GM19397 (cell line): ENCODE measurements at regions not wholly inside any gene's neighbourhood (a gene's known extent, or its start where the extent isn't known, plus 50 kb on each side); places are given as distances from the start of the nearest gene placed in this dataset.
"Not testable (repeated sequence)": the region's sequence is repeated elsewhere in the genome, so short reads cannot be mapped to it uniquely, and the experiment has no call there.

Source experiments
- ATAC-seq: cut with Tn5 transposase; IDR thresholded peaks from one replicate; pipeline ENCODE4 v1.9.1; 2021; ENCODE audit warnings: mild to moderate bottlenecking, moderate library complexity; ENCODE audit not compliant: unreplicated experiment

DNA sequence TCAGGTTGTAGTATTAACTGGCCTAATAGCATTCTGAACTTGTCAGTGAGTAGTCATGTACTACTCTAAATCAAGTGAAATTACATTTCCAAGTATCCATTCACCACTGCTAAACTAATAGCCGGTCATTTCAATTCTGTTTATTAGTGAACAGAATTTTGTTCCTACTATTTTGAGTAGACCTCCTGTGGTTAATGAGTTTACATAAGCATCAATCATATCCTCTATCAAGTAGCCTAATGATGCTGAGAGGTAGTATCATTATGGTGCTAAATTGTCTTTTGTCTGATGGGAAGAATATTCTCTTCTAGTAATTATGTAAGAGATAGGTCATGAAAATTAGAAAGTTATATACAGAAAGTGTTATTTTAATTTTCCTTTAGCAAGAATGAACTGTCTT is 602.8 kb downstream of the KCNT2 start:
- ATAC-seq = no peak

DNA sequence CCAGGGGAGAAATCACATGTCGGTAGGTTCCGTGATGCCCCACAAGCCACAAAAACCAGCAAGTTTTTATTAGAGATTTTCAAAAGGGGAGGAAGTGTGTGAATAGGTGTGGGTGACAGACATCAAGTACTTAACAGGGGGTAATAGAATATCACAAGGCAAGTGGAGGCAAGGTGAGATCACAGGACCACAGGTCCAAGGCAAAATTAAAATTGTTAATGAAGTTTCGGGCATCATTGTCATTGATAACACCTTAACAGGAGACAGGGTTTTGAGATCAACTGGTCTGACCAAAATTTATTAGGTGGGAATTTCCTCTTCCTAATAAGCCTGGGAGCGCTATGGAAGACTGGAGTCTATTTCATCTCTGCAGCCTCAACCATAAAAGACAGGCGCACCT is 603.9 kb downstream of the KCNT2 start:
- ATAC-seq = not testable (repeated sequence)

DNA sequence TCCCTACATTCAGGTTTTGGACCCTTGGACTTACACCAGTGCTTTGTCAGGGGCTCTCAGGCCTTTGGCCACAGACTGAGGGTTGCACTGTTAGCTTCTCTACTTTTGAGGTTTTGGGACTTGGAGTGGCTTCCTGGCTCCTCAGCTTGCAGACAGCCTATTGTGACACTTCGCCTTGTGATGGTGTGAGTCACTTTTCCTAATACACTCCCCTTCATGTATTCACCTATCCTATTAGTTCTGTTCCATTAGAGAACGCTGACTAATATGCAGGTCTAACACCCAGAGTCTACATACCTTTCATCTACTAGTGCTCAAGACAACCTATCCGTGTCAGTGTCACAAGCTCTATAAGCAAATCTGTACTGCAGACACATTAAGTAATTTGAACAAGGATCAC is 605.3 kb downstream of the KCNT2 start:
- ATAC-seq = no peak

DNA sequence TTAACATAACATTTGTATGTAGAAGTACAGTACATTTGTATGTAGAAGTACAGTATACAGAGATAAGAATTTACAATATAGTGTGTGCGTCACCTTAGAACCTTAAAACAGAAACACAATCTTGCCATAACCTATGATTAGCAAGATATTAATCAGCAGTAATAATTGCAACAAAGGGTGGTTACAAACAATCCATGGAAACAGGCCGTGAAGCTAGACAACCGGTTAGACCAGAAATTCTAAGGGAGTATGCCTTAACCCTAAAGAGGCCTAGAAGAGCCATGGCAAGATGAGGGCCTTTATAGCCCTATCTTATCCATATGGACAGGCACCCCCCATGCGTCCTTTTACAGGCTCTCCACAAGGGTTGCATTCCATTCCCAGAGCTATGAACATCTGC is 605.9 kb downstream of the KCNT2 start:
- not testable (repeated sequence) for ATAC-seq

DNA sequence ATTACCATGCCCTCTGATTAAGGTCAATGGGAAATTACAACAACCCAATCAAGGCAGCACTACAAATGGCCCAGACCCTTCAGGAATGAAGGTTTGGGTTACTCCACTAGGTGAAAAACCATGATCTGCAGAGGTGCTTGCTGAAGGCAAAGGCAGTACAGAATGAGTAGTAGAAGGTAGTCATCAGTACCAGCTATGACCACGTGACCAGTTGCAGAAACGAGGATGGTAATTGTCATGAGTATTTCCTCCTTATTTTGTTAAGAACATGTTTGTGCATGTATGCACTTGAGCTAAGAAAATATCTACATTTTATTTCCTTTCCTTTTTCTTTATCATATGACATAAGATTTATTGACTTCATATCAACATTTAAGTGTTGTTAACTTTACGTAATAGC is 607.1 kb downstream of the KCNT2 start:
- ATAC-seq = no peak

DNA sequence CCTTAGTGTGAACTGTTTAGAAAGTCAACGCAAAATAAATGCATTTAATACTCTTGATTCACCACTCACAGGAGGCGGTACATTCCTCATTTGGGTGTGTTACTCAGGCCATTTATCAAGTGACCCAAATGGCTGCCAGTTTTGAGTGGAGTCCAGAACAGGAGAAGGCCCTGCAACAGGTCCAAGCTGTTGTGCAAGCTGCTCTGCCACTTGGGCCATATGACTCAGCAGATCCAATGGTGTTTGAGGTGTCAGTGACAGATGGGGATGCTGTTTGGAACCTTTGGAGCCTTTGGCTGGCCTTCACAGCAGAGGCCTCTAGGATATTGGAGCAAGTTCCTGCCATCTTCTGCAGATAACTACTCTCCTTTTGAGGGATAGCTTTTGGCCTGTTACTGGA is 609.2 kb downstream of the KCNT2 start:
- ATAC-seq = no peak

DNA sequence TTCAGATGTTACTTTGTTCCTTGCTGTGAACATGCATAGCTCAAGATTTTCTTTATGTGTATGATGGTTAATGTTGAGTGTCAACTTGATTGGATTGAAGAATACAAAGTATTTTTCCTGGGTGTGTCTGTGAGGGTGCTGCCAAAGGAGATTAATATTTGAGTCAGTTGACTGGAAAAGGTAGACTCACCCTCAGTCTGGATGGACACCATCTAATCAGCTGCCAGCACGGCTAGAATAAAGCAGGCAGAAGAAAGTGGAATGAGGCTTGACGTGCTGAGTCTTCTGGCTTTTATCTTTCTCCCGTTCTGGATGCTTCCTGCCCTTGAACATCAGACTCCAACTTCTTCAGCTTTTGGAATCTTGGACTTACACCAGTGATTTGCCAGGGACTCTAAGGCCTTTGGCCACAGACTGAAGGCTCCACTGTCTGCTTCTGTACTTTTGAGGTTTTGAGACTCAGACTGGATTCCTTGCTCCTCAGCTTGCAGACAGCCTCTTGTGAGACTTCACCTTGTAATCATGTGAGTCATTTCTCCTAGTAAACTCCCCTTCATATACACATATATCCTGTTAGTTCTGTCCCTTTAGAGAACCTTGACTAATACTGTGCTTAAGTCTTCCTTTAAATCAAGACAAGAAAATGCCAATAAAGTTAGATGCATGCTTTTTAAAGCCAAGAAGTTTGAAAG is 626.6 kb downstream of the KCNT2 start:
- ATAC-seq = no peak

DNA sequence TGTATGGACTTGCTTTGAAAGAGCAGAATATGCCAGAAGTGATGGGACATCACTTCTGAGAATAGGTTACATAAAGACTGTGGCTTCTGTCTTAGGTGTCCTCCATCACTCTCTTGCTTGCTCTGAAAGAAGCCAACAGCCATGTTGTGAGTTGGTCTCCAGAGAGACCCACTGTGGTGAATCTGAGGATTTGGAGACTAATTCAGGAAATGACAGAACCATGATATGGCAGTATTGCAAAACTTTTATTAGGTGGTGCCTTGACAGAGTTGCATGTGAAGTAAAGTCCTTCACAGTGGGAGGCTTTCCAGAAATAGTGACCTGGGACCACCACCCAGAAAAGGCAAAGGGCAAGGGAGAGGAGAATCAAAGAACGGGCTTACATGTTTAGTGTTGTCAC is 628.6 kb downstream of the KCNT2 start:
- no peak for ATAC-seq

DNA sequence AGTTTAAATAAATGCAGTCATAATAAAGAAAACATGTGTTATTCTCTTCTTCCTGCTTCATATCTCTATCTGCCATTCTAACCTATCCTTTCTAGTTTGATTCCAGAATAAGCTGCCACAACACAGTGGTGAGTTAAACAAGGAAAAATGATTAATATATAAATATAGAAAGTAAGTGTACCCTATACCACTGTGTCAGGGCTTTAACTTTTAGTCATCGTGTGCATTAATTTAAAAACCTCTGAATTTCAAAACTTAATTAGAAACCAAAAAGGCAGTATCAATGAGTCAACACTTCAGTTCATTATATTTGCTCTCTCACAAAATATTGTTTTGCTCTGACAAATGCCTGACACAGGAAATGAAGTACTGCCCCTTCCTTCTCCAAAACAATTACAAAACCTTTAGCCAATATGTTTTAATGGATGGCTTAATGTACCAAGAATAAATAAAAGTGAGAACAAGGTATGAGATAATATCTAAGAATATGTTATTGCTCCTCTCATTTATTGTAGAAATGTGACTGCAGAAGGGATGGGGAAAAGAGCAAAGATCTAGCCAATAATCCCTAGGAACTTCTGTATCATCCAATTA is 634.8 kb downstream of the KCNT2 start:
- ATAC-seq = no peak

DNA sequence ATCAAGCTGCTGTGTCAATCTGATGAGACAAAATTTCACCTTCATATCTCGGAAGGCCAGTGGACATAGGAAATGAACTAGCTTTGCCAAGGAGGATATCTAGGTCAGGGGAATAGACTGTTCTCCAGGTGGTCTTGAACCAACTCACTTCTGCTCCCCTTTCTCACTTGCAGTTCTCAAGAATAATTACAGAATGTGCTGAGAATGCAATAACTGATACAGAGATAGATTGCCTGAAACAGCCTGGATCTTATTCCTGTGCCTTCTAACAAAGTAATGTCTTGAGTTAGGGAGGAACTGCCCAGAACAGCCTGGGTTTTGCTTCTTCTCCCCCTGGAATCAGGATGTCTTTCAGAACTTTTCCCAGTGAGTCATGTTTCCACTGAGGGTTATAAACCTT is 636.7 kb downstream of the KCNT2 start:
- no peak for ATAC-seq

DNA sequence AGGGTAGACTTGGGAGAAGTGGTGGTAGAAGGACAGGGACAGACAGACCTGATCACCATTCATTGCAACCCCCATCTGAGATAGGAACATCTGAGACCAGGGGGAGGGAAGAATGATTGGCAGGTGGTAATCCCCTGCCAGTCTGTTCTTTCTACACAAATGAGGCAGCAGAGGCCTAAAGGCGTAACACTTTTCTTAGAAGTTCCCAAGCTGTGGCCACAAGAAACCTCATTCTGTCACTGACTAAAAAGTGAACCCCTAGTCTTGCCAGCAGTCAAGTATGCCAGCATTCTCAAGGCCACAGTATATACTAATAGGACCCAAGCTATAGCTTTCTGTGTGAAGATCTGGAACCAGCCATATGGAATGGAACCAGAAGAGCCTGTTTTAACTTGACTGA is 638.0 kb downstream of the KCNT2 start:
- ATAC-seq = no peak

DNA sequence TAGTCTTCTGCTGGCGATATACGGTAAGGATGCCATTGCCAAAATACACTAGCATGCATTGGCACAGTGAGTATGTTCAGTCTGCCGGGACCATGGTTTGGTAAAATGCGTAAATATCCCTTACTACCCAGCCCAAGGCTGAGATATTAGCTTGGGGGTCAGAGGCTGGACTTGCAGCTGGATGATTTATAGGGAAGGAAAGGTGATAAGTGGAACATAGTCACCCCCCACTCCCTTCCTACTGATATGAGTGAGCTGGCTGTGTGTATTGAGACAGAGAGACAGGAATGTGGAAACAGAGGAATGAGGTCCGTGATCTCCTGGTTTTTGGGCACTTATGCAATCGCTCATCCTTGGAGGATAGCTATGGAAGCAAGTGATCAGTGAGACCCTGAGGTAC is 642.8 kb downstream of the KCNT2 start:
- no peak for ATAC-seq

DNA sequence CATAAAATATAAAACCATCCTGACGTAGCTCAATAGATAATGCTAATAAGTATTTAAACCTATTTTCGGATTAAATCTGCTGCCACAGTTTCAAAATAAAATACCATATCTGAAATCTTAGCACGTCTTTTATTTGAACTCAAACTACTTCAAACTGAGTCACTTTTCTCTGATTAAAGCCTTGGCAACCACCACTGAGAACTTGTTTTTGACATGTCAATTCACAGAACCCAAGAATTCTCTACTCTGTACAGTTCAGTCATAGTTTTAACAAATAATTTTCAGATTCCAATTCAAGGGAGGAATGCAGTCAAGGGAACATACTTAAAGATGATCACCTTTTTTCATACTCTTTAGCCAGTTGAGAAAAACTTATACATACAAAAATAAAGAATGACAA is 643.2 kb downstream of the KCNT2 start:
- no peak for ATAC-seq

DNA sequence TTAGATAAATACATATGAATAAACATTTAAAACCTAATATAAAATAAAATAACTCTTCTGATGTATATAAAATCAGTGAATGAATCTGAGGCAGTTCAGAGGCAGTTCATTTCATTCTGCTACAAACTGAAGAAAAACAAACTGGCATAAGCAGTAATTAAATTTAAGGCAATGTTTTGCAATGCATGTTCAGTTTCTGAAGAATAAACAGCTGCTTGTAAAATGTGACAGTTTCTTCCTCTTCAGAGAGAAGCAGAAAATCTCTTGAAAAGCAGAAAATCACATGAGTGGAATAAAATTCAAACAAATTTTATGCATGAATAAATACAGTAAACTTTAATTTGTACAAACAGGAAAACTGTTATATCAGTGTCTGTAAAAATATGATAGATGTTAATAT is 643.7 kb downstream of the KCNT2 start:
- ATAC-seq = no peak

DNA sequence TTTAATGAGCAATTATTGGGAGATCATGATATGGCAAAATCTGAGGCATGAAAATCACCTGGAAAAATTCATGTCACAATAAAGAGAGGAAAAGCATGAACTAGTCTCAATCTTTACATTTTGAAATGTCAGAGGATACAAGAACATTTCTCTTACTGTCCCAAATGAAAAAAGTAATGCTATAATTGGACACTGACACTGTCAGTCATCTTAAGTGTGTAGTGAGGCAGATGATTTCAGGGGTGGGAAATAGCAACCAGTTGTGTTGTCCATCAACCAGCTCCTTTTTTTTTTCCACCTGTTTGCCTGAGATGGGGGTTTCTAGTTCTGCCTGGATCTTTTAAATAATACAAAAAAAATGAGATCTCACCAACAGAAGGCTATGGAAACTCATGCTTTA is 646.2 kb downstream of the KCNT2 start:
- no peak for ATAC-seq

DNA sequence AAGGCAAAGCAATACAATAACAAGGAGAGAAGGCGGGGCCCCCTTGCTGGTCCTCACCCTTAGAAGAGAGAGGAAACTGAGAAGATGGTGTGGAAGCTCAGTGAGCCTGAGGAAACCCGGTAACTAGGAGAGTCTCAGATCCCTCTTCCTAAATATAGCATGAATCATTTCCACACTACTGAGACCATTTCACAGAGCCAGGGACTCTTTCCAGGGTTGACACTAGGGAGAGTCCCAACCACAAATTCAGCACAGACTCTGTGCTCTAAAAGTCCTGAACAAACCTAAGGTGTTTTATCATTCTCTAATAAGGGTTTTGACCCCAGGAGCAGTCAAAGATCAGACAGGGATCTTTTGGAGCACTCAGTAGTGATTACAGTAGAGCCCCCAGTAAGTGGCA is 647.7 kb downstream of the KCNT2 start:
- no peak for ATAC-seq

DNA sequence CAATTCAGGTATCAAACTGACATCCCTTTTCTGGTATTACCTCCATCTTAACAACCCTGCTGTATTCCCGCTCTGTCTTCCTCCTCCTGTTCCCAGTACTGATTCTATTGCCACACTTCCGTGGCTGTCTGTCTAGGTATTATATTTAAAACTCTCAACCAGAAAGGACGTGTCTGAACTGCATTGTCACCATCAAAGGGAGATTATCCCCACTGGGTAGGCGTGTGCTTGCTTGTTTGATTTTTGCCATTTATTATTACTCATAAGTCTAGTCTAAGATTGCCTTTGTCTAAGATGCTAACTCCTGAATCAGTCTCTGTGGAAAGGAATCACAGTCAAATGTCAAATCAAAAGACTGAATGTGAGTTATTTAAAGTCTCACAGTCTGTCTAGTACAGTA is 650.1 kb downstream of the KCNT2 start:
- no peak for ATAC-seq

DNA sequence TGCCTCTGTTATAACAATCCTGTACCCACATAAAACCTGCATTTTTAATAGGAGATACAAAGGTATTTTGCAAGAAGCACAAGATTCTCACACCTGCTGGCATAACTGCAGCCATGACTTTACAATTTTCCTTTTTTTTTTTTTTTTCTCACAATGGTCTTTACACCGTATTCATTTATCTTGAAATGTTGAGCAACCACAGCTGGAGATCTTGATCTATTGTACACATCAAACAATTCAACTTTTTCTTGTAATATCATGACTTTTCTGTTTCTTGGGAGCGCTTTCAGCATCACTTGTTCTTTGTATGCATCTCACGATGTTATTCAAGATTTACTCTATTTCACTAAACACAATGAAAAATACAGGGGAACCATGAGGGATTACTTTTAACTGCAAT is 651.4 kb downstream of the KCNT2 start:
- ATAC-seq = no peak

DNA sequence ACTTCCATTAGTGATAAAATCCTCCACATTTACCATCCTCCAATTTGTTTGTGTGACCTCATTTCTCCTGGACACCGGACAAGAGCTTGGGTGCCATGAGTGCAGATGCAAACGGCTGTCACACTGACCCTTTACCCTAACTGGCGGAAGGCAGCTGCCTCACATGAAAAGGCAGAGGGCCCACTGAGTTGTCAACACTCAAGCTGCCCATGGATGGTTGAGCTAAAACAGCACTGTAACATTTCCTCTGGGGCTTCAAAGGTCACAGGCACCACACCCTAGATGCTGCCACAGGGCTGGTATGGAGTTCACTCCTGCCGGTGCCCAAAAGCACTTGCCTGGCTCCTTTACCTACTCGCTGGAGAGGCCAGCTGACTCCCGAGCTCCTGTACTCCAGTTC is 653.4 kb downstream of the KCNT2 start:
- ATAC-seq = no peak

DNA sequence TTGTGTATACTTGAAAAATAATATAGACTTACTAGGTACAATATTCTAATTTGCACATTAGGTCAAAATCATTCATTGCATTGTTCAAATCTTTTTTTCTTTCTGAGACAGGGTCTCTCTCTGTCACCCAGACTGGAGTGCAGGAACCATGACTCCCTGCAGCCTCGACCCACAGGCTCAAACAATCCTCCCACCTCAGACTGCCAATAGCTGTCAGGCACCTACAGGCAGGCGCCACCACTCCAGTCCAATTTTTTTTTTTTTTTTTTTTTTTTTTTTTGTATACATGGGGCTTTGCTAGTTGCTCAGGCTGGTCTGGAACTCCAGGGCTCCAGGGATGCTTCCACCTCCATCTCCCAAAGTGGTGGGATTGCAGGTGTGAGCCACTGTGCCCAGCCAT is 656.9 kb downstream of the KCNT2 start:
- no peak for ATAC-seq

DNA sequence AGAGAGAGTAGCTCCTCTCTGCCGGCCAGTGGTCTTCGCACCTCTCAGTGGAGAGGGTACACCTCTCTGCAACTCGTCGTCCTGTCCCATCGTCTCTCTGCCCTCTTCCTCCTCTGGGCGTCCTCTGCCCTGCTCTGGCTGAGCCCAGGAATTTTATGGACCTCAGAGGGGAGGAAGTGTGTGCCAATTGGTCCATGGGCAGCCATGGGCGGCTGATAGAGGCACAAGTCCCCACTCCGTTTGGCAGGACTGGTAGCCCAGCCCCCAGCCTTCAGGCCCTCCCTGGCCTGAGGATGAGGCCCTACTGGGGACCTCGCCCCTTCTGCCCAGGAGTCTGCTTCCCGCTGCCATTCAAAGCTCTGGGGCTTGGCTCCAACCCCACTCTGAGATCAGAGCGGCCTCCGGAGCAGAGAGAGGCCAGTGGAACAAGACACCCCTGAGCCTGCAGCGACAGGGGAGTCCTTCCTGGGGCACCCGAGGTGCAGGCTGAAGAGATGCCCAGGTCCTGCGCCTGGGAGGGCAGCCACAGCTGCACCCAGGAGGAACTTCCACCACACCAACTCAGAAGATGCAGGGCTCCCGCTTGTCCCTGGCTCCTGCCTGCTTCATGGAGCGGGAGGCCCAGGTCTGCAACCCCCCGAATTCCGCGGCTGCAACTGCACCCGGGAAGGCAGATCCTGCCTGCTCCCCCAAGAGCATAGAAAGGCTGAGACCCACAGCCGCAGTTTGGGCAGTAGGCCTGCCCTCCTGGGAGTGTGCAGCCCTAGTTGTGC is 659.9 kb downstream of the KCNT2 start:
- no peak for ATAC-seq

DNA sequence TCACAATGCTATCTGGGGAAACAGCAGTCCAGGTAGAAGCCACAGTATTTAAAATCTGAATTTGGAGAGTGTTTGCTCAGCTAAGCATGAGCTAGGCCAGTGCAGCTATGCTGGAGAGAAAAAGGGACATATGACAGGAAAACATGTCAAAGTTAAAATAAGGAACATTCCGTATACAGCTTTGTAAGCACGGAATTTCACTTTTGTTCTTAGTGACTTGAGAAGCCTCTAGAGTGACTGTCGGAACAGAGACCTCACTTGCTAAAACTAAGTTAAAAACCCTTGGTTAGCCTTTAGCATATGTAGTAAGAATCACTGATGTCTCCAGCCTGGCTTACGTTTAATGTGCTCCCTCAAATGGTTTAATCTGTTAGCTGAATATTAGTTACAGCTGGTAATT is 661.7 kb downstream of the KCNT2 start:
- no peak for ATAC-seq
